ENCODE measurements at regions not wholly inside any gene's neighbourhood (a gene's known extent, or its start where the extent isn't known, plus 50 kb on each side); places are given as distances from the start of the nearest gene placed in this dataset.

- H3K4me2 ChIP-seq (ENCODE audit: low read length), result no peak overlapping the region
- no peaks in the 10 kb centered on the region for H3K9me3 ChIP-seq (ENCODE audit: insufficient read depth, low read length)
- TF ChIP-seq EZH2phosphoT487 (IDR thresholded peaks at IDR 0.05; ENCODE audit: low read depth), result no peak
- TF ChIP-seq CTCF (IDR thresholded peaks at IDR 0.05; ENCODE audit: low read depth, low read length), result no peak
- no peaks in the 10 kb centered on the region for H3K4me1 ChIP-seq (ENCODE audit: low read length)
- no peaks in the 10 kb centered on the region for H3K27me3 ChIP-seq (ENCODE audit: low read depth, low read length)
- H3K9ac ChIP-seq (ENCODE audit: low read length), result no peak overlapping the region
- no peaks in the 10 kb centered on the region for H3K36me3 ChIP-seq (replicated peaks; ENCODE audit: low read depth, low read length)
- no peak overlapping the region for H3K27ac ChIP-seq (ENCODE audit: low read length)
- H3K79me2 ChIP-seq (ENCODE audit: low read length), result no peaks in the 10 kb centered on the region
- H2AFZ ChIP-seq (ENCODE audit: low read depth, low read length), result no peak overlapping the region
- no peaks in the 10 kb centered on the region for H4K20me1 ChIP-seq (ENCODE audit: insufficient read depth, low read length)
- H3K4me3 ChIP-seq (ENCODE audit: low read length), result no peak overlapping the region
These were observed 183.1 kb upstream of the IER5L start for GRCh38 chr9:129361196-129361595.

GRCh38 chr9:129359916-129360536 lies 182.0 kb upstream of the IER5L start:
- H3K9me3 ChIP-seq (ENCODE audit: insufficient read depth, low read length), result no peaks in the 10 kb centered on the region
- no peaks in the 10 kb centered on the region for H3K4me1 ChIP-seq (ENCODE audit: low read length)
- no peak overlapping the region for H3K4me2 ChIP-seq (ENCODE audit: low read length)
- no peak overlapping the region for H2AFZ ChIP-seq (ENCODE audit: low read depth, low read length)
- H3K27ac ChIP-seq (ENCODE audit: low read length), result no peak overlapping the region
- no peak for TF ChIP-seq CTCF (IDR thresholded peaks at IDR 0.05; ENCODE audit: low read depth, low read length)
- no peak for TF ChIP-seq EZH2phosphoT487 (IDR thresholded peaks at IDR 0.05; ENCODE audit: low read depth)
- no peak overlapping the region for H3K9ac ChIP-seq (ENCODE audit: low read length)
- H3K4me3 ChIP-seq (ENCODE audit: low read length), result no peak overlapping the region
- H3K36me3 ChIP-seq (replicated peaks; ENCODE audit: low read depth, low read length), result no peaks in the 10 kb centered on the region
- no peaks in the 10 kb centered on the region for H3K79me2 ChIP-seq (ENCODE audit: low read length)
- no peaks in the 10 kb centered on the region for H4K20me1 ChIP-seq (ENCODE audit: insufficient read depth, low read length)
- H3K27me3 ChIP-seq (ENCODE audit: low read depth, low read length), result no peaks in the 10 kb centered on the region

- no peak overlapping the region for H2AFZ ChIP-seq (ENCODE audit: low read depth, low read length)
- TF ChIP-seq EZH2phosphoT487 (IDR thresholded peaks at IDR 0.05; ENCODE audit: low read depth), result no peak
- TF ChIP-seq CTCF (IDR thresholded peaks at IDR 0.05; ENCODE audit: low read depth, low read length), result no peak
These were observed 181.2 kb upstream of the IER5L start for GRCh38 chr9:129359162-129359811.

GRCh38 chr9:129358621-129359154 lies 180.6 kb upstream of the IER5L start:
- no peaks in the 10 kb centered on the region for H3K27me3 ChIP-seq (ENCODE audit: low read depth, low read length)
- no peak overlapping the region for H3K27ac ChIP-seq (ENCODE audit: low read length)
- TF ChIP-seq EZH2phosphoT487 (IDR thresholded peaks at IDR 0.05; ENCODE audit: low read depth) (no peak), CTCF (IDR thresholded peaks at IDR 0.05; ENCODE audit: low read depth, low read length) (no peak)
- H3K36me3 ChIP-seq (replicated peaks; ENCODE audit: low read depth, low read length), result no peaks in the 10 kb centered on the region
- no peaks in the 10 kb centered on the region for H3K4me1 ChIP-seq (ENCODE audit: low read length)
- H4K20me1 ChIP-seq (ENCODE audit: insufficient read depth, low read length), result no peaks in the 10 kb centered on the region
- H3K9me3 ChIP-seq (ENCODE audit: insufficient read depth, low read length), result no peaks in the 10 kb centered on the region
- no peak overlapping the region for H2AFZ ChIP-seq (ENCODE audit: low read depth, low read length)
- H3K79me2 ChIP-seq (ENCODE audit: low read length), result no peaks in the 10 kb centered on the region
- H3K4me2 ChIP-seq (ENCODE audit: low read length), result no peak overlapping the region
- no peak overlapping the region for H3K9ac ChIP-seq (ENCODE audit: low read length)
- H3K4me3 ChIP-seq (ENCODE audit: low read length), result no peak overlapping the region

More at GRCh38 chr9:129359162-129359811, 181.2 kb upstream of the IER5L start:
- no peaks in the 10 kb centered on the region for H3K9me3 ChIP-seq (ENCODE audit: insufficient read depth, low read length)
- no peak overlapping the region for H3K4me3 ChIP-seq (ENCODE audit: low read length)
- no peaks in the 10 kb centered on the region for H3K27me3 ChIP-seq (ENCODE audit: low read depth, low read length)
- H4K20me1 ChIP-seq (ENCODE audit: insufficient read depth, low read length), result no peaks in the 10 kb centered on the region
- no peak overlapping the region for H3K27ac ChIP-seq (ENCODE audit: low read length)
- no peak overlapping the region for H3K4me2 ChIP-seq (ENCODE audit: low read length)
- no peaks in the 10 kb centered on the region for H3K79me2 ChIP-seq (ENCODE audit: low read length)
- no peaks in the 10 kb centered on the region for H3K4me1 ChIP-seq (ENCODE audit: low read length)
- no peaks in the 10 kb centered on the region for H3K36me3 ChIP-seq (replicated peaks; ENCODE audit: low read depth, low read length)
- no peak overlapping the region for H3K9ac ChIP-seq (ENCODE audit: low read length)
